ENCODE measurements at regions not wholly inside any gene's neighbourhood (a gene's known extent, or its start where the extent isn't known, plus 50 kb on each side); places are given as distances from the start of the nearest gene placed in this dataset.
A peak's percentile ranks its signal among the peaks of the same experiment; 100 is the strongest.

GRCh38 chr2:20509301-20509769, 62.5 kb downstream of the RHOB start:
- H3K4me3 ChIP-seq (ENCODE audit: low read length), result no peak overlapping the region

GRCh38 chr2:20509770-20510490, 63.1 kb downstream of the RHOB start:
- peak overlapping the region; percentile 23 for H3K4me3 ChIP-seq (ENCODE audit: low read length)
- TF ChIP-seq CTCF (IDR thresholded peaks at IDR 0.05; ENCODE audit: insufficient read depth, low read depth, low read length, missing control alignments), result no peak
- peak; percentile 93 for DNase-seq (ENCODE audit: low read depth)

More at GRCh38 chr2:20509301-20509769, 62.5 kb downstream of the RHOB start:
- DNase-seq (ENCODE audit: low read depth), result no peak
- TF ChIP-seq CTCF (IDR thresholded peaks at IDR 0.05; ENCODE audit: insufficient read depth, low read depth, low read length, missing control alignments), result no peak

- TF ChIP-seq CTCF (IDR thresholded peaks at IDR 0.05; ENCODE audit: insufficient read depth, low read depth, low read length, missing control alignments), result no peak
- H3K4me3 ChIP-seq (ENCODE audit: low read length), result no peak overlapping the region
- DNase-seq (ENCODE audit: low read depth), result no peak
Observed at GRCh38 chr2:20511130-20511529, 64.3 kb downstream of the RHOB start.

- DNase-seq (ENCODE audit: low read depth), result no peak
- no peak overlapping the region for H3K4me3 ChIP-seq (ENCODE audit: low read length)
- TF ChIP-seq CTCF (IDR thresholded peaks at IDR 0.05; ENCODE audit: insufficient read depth, low read depth, low read length, missing control alignments), result no peak
Observed at GRCh38 chr2:20512061-20512605, 65.3 kb downstream of the RHOB start.

- TF ChIP-seq CTCF (IDR thresholded peaks at IDR 0.05; ENCODE audit: insufficient read depth, low read depth, low read length, missing control alignments), result no peak
- H3K4me3 ChIP-seq (ENCODE audit: low read length), result no peak overlapping the region
Observed at GRCh38 chr2:20513946-20514345, 67.1 kb downstream of the RHOB start.

GRCh38 chr2:20514596-20515269, 67.9 kb downstream of the RHOB start:
- peak; percentile 97 for DNase-seq (ENCODE audit: low read depth)

More at GRCh38 chr2:20513946-20514345, 67.1 kb downstream of the RHOB start:
- DNase-seq (ENCODE audit: low read depth), result no peak

More at GRCh38 chr2:20514596-20515269, 67.9 kb downstream of the RHOB start:
- TF ChIP-seq CTCF (IDR thresholded peaks at IDR 0.05; ENCODE audit: insufficient read depth, low read depth, low read length, missing control alignments), result no peak
- no peak overlapping the region for H3K4me3 ChIP-seq (ENCODE audit: low read length)
